Lung microvascular endothelial cell (primary cell): ENCODE measurements at regions not wholly inside any gene's neighbourhood (a gene's known extent, or its start where the extent isn't known, plus 50 kb on each side); places are given as distances from the start of the nearest gene placed in this dataset.
"Not testable (repeated sequence)": the region's sequence is repeated elsewhere in the genome, so short reads cannot be mapped to it uniquely, and the experiment has no call there.

Source experiments
- DNase-seq, 2 donors: peaks; one replicate each; pipeline versions ENCODE4 v3.0.0 to v3.0.0-alpha.2; 2010; ENCODE audit warnings: low read depth in 2 of 2

DNA sequence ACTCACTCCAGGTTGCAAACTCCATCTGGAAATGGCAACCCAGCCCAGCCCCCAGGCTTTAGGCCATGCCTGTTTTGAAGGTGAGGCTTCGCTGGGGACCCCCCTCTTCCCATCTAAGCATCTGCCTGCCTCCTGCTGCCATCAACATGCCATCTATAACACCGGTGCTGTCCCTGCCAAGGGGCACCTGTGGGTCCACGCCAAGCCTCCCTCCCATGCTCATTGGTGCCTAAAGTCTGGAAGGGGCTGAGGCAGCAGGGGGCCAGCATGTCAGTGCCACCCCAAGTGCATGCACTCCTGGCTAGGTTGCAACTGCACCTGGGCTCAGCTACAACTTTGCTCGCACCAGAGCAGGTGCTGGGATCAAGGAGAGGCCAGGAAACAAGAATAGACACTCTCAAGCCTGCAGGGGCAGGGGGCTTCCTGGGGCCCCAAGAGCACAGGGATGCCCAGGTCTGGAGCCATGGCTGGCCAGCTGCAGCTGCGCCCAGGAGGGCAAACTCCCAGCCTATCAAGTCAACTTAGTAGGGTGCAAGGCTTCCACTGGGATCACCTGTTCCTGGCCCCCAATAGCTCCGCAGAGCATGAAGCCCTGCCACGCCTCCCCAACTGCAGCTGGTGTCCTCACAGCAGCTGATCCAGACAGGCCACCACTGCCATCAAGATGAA lies 151.3 kb upstream of the HSF2 start:
- no peak for DNase-seq

DNA sequence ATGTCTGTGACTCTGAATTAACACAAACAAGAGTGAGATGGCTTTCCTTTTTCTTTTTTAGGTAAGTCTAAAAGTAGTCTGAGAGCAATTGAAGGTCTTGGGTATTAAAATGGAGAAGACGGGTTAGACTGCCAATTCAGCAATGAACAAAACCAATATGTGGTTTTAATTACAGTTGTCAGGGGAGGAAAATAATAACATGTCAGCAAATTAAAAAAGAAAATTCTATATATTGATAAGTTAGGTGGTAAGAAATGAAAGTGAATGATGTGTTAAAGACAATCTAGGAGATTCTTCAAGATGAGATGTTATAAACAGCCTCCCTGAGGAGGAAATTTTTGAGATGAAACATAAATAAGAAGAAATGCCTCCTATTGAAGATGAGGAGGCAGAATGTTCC lies 150.6 kb upstream of the HSF2 start:
- no peak for DNase-seq

DNA sequence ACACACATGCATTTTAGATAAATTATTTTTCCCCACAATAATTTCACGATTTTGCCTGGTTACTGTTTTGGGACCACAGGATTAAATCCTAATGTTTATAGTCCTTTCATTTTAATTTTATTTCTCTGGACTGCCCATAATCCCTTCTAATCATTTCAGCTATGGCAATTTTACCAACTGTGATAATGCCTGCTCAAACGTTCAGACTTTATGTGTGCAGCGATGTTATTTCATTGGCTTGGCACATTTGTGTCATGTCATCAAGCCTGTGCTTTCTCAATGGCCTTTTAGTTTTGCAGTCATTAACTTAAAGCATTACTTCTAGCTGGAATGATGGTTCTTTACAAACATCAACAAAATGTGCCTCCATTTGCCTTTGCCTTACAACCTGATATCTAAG lies 140.6 kb upstream of the HSF2 start:
- DNase-seq: no peak

GRCh38 chr6:122264557-122264956 lies 134.9 kb upstream of the HSF2 start:
- DNase-seq: no peak

- no peak for DNase-seq
Observed at GRCh38 chr6:122265755-122266154, 133.7 kb upstream of the HSF2 start.

GRCh38 chr6:122268394-122268793 lies 131.1 kb upstream of the HSF2 start:
- no peak for DNase-seq

GRCh38 chr6:122276637-122277036 lies 122.8 kb upstream of the HSF2 start:
- no peak for DNase-seq

GRCh38 chr6:122280105-122281021 lies 119.1 kb upstream of the HSF2 start:
- not testable (repeated sequence) for DNase-seq

- no peak for DNase-seq
Observed at GRCh38 chr6:122283884-122284283, 115.6 kb upstream of the HSF2 start.

DNA sequence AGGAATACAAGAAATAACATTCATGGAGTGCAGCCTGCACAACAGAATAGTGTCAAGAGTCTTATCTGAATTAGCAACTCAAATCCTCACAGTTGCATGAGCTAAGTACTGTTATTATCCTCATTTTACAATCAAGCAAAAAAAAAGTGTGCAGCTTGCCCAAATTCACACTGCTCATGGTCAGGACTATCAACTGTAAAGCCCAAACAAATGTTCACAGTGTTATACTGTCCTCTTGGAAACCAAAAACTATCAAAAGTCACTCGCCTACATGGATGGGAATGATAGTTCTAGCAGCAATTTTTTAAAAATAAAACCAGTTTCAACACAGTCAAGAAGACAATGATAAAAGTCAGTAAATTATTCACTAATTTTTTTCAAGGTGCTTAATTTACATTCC lies 114.6 kb upstream of the HSF2 start:
- no peak for DNase-seq

GRCh38 chr6:122285292-122285913 lies 114.0 kb upstream of the HSF2 start:
- DNase-seq: no peak

GRCh38 chr6:122286512-122286911 lies 112.9 kb upstream of the HSF2 start:
- no peak for DNase-seq

DNA sequence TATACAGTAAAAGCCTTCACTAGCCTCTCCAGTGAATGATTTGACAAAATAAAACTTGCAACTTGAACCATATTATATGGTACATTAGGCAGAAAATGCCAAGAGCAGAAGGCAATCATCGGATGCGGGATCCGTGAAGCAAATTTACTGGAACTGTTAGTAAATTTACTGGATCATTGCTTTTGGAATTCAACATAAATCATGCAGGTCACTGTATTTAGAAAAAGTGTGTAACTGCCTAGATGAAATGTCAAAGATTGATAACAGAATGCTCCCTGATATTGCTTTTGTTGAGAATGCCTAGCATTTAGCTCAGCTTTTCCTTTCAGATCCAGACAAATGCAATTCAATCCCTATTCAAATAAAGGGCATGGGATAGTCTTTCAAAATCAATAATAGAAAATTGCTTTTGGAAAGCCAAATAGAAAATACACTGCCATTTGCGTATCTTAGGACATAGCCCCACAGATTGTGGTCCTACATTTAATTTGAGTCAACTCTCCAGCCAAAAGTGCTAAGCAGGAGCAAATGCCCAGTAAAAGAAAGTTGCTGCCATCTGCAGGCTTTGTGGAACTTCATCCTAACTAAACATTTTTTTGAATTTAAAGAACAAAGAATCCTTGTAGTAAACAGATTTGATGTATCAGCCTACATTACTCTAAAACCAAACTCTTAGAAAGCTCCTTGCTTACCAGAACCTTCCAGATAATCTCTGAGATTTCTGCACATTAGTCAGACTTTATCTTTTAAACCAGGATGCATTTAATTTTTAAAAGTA lies 109.5 kb upstream of the HSF2 start:
- peak in 1 of 2 donors; percentile 28 for DNase-seq

- no peak for DNase-seq
Observed at GRCh38 chr6:122297010-122297409, 102.4 kb upstream of the HSF2 start.

DNA sequence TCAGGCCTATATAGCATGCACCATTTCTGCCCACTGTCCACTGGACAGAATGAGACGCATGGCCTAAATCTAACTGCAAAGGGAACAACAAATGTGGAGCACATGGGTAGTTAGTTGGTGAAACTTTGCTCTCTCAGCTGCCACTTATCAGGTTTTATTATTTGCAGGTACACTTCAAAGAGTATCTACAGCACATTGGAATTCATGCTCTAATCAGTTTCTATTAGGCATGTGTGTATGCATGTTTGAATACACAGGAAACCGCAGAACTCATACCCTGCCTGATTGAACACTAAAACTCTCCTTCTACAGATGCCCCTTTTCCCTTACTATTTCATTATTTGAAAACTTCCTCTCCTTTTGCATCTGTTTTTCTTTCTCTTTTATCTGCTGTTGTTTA lies 97.4 kb upstream of the HSF2 start:
- DNase-seq: no peak

DNA sequence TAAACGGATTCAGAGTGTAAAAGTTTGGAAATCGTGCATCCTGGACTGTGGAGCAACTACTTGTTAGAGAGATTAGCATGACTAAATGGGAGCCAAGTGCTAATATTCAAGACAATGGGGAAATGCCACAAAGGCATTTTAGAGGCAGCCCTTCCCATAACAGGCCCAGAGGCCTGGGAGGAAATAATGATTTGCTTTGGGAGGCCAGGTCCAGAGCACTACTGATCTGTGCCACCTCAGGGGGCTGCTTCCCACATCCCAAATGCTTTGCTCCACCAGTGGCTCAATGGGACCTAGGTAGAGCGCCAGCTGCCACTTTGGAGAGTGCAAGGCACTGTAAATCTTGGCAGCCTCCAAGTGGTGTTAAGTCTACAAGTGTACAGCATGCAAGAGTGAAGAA lies 91.9 kb upstream of the HSF2 start:
- DNase-seq: no peak

DNA sequence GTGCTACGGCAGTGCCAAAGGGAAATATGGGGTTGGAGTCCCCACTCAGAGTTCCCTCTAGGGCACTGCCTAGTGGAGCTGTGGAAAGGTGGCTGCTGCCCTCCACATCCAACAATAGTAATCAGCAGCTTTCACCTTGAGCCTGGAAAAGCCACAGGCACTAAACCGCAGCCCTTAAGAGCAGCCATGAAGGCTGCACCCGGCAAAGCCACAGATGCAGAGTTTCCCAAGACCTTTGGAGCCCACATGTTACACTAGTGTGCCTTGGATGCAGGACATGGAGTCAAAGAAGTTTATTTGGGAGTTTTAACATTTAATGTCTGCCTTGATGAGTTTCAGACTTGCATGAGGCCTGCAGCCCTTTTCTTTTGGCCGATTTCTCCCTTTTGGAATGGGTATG lies 91.4 kb upstream of the HSF2 start:
- no peak for DNase-seq

- DNase-seq: no peak
Observed at GRCh38 chr6:122315842-122316241, 83.6 kb upstream of the HSF2 start.

DNA sequence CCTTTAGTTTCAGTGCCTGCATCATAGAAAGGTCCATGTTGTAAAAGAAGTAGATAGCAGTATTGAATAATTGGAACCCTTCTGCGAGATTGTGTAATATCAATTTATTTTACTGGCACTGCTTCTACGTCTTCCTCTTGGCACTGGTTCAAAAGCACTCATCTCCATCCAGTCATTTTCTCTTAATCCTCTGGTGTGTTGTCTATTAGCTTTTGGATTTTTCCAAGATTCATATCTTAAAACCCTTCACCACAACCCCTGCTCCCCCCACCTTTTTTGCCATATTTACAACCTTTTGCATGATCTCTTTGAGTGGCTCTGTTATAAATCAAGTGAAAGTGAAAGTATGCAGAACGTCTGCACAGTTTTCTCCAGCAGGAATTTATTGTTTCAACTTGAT lies 76.6 kb upstream of the HSF2 start:
- DNase-seq: peak; percentile 13 to 21

- no peak for DNase-seq
Observed at GRCh38 chr6:122323361-122323760, 76.1 kb upstream of the HSF2 start.

DNA sequence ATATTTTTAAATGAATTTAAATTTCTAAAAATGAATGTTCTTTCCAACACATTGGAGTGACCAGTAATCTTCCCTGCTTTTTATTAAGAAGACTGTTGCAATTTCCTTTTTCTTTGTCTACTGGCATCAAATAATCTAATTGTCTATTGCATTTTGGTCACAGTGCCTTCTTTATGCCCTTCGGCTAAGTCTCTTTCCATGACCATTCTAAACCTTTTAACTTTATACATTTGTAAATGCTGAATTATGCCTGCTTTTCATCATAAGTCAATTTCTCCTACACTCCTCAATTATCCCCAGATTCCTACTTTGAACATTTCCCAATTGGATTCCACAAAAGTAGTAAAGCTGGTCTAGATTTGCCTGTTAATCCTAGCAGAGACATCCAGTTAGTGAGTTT lies 69.1 kb upstream of the HSF2 start:
- no peak for DNase-seq

- no peak for DNase-seq
Observed at GRCh38 chr6:122337645-122338044, 61.8 kb upstream of the HSF2 start.
